H9 (cell line): ENCODE measurements at regions not wholly inside any gene's neighbourhood (a gene's known extent, or its start where the extent isn't known, plus 50 kb on each side); places are given as distances from the start of the nearest gene placed in this dataset.

ENCODE experiments used
- DNase-seq: peaks from one replicate; pipeline ENCODE4 v3.0.0-alpha.2; 2017
- H2AFZ ChIP-seq: one replicate; pipeline ENCODE4 v1.6.1; 2013; ENCODE audit warnings: mild to moderate bottlenecking, low read length, control low read depth, moderate library complexity
- H2AK5ac ChIP-seq: 2 replicates; pipeline ENCODE4 v1.6.1; 2013; ENCODE audit warnings: low read length, control low read depth, mixed read lengths; ENCODE audit not compliant: insufficient read length
- H2BK120ac ChIP-seq: one replicate; pipeline ENCODE4 v1.6.1; 2013; ENCODE audit warnings: low read depth, mild to moderate bottlenecking, low read length, control low read depth, inconsistent platforms; ENCODE audit not compliant: poor library complexity, severe bottlenecking
- H2BK12ac ChIP-seq: 2 replicates; pipeline ENCODE4 v1.6.1; 2013; ENCODE audit warnings: low read length, control low read depth, mixed read lengths, low read depth; ENCODE audit not compliant: insufficient read length
- H2BK15ac ChIP-seq: 2 replicates; pipeline ENCODE4 v1.6.1; 2013; ENCODE audit warnings: low read depth, low read length, control low read depth
- H2BK20ac ChIP-seq: one replicate; pipeline ENCODE4 v1.6.1; 2013; ENCODE audit warnings: low read depth, mild to moderate bottlenecking, low read length, control low read depth, inconsistent platforms; ENCODE audit not compliant: poor library complexity, severe bottlenecking
- H2BK5ac ChIP-seq: 2 replicates; pipeline ENCODE4 v1.6.1; 2013; ENCODE audit warnings: low read length, control low read depth, mixed read lengths; ENCODE audit not compliant: insufficient read length
- H3K14ac ChIP-seq: 2 replicates; pipeline ENCODE4 v1.6.1; 2013; ENCODE audit warnings: low read length, control low read depth; ENCODE audit not compliant: insufficient read depth
- H3K18ac ChIP-seq: 2 replicates; pipeline ENCODE4 v1.6.1; 2013; ENCODE audit warnings: low read depth, mild to moderate bottlenecking, mixed read lengths, low read length, control low read depth; ENCODE audit not compliant: insufficient read length
- H3K23ac ChIP-seq: 2 replicates; pipeline ENCODE4 v1.6.1; 2013; ENCODE audit warnings: low read length, control low read depth, mixed read lengths, low read depth; ENCODE audit not compliant: insufficient read length
- H3K23me2 ChIP-seq: 2 replicates; pipeline ENCODE4 v1.6.1; 2013; ENCODE audit warnings: low read depth, mild to moderate bottlenecking, mixed read lengths, low read length, control low read depth; ENCODE audit not compliant: insufficient read length, poor library complexity, severe bottlenecking
- H3K27ac ChIP-seq: 2 replicates; pipeline ENCODE4 v1.5.1; 2013; ENCODE audit warnings: low read length, control low read depth, mixed read lengths, low read depth; ENCODE audit not compliant: insufficient read length
- H3K27me3 ChIP-seq: 2 replicates; pipeline ENCODE4 v1.6.1; 2013; ENCODE audit warnings: low read length, control low read depth, inconsistent platforms; ENCODE audit not compliant: insufficient read depth
- H3K4ac ChIP-seq: 2 replicates; pipeline ENCODE4 v1.6.1; 2013; ENCODE audit warnings: low read depth, mild to moderate bottlenecking, control low read depth, inconsistent platforms, low read length, moderate library complexity
- H3K4me1 ChIP-seq: 2 replicates; pipeline ENCODE4 v1.6.1; 2013; ENCODE audit warnings: low read length, control low read depth, inconsistent platforms; ENCODE audit not compliant: insufficient read depth
- H3K4me2 ChIP-seq: 2 replicates; pipeline ENCODE4 v1.6.1; 2013; ENCODE audit warnings: low read length, control low read depth, mixed read lengths; ENCODE audit not compliant: insufficient read length, insufficient read depth
- H3K56ac ChIP-seq: 2 replicates; pipeline ENCODE4 v1.6.1; 2013; ENCODE audit warnings: low read depth, mild to moderate bottlenecking, mixed read lengths, low read length, control low read depth; ENCODE audit not compliant: insufficient read length
- H3K79me1 ChIP-seq: 2 replicates; pipeline ENCODE4 v1.6.1; 2013; ENCODE audit warnings: low read depth, mild to moderate bottlenecking, moderate library complexity, low read length, control low read depth, inconsistent platforms; ENCODE audit not compliant: insufficient read depth, poor library complexity, severe bottlenecking
- H3K79me2 ChIP-seq: 2 replicates; pipeline ENCODE4 v1.6.1; 2013; ENCODE audit warnings: low read length, control low read depth, inconsistent platforms; ENCODE audit not compliant: insufficient read depth
- H3K9ac ChIP-seq: 2 replicates; pipeline ENCODE4 v1.6.1; 2013; ENCODE audit warnings: low read length, control low read depth, mixed read lengths; ENCODE audit not compliant: insufficient read length; ENCODE audit errors: extremely low read depth
- H3K9me3 ChIP-seq: one replicate; pipeline ENCODE4 v1.6.1; 2013; ENCODE audit warnings: low read depth, low read length, inconsistent platforms; ENCODE audit not compliant: control insufficient read depth
- H3T11ph ChIP-seq: one replicate; pipeline ENCODE4 v1.6.1; 2013; ENCODE audit warnings: mild to moderate bottlenecking, low read length, control low read depth, inconsistent platforms
- H4K20me1 ChIP-seq: one replicate; pipeline ENCODE4 v1.6.1; 2013; ENCODE audit not compliant: control insufficient read depth, insufficient read length, insufficient read depth
- H4K5ac ChIP-seq: 2 replicates; pipeline ENCODE4 v1.6.1; 2013; ENCODE audit warnings: low read depth, mild to moderate bottlenecking, mixed read lengths, low read length, control low read depth; ENCODE audit not compliant: insufficient read length
- H4K8ac ChIP-seq: replicated peaks from 2 replicates; pipeline ENCODE4 v1.6.1; 2013; ENCODE audit warnings: low read length, control low read depth, mixed read lengths, low read depth; ENCODE audit not compliant: insufficient read length
- H4K91ac ChIP-seq: 2 replicates; pipeline ENCODE4 v1.6.1; 2013; ENCODE audit warnings: low read depth, mild to moderate bottlenecking, moderate library complexity, mixed read lengths, low read length, control low read depth; ENCODE audit not compliant: insufficient read length
- H3K27ac Mint-ChIP-seq, 3 experiments: 2 replicates in 2 of 3; 3 replicates in 1 of 3; pipeline ENCODE4 v1.8.0; 2020 to 2021; ENCODE audit warnings: mixed read lengths in 3 of 3, mild to moderate bottlenecking in 1 of 3, moderate library complexity in 1 of 3
- H3K27me3 Mint-ChIP-seq: 2 replicates; pipeline ENCODE4 v1.8.0; 2021; ENCODE audit warnings: low read depth, mild to moderate bottlenecking, moderate library complexity, mixed read lengths
- H3K36me3 Mint-ChIP-seq, 3 experiments: 2 replicates in 2 of 3; 3 replicates in 1 of 3; pipeline ENCODE4 v1.8.0; 2020 to 2021; ENCODE audit warnings: low read depth in 3 of 3, mixed read lengths in 3 of 3; ENCODE audit not compliant: insufficient read depth in 1 of 3
- H3K4me1 Mint-ChIP-seq, 2 experiments: 2 replicates each; pipeline ENCODE4 v1.8.0; 2020; ENCODE audit warnings: mixed read lengths in 2 of 2
- H3K4me3 Mint-ChIP-seq, 2 experiments: 2 replicates in 1 of 2; 3 replicates in 1 of 2; pipeline ENCODE4 v1.8.0; 2020 to 2021; ENCODE audit warnings: mild to moderate bottlenecking in 2 of 2, mixed read lengths in 2 of 2, moderate library complexity in 1 of 2
- H3K9me3 Mint-ChIP-seq, 2 experiments: 2 replicates in 1 of 2; 3 replicates in 1 of 2; pipeline ENCODE4 v1.8.0; 2020; ENCODE audit warnings: mild to moderate bottlenecking in 2 of 2, mixed read lengths in 2 of 2, moderate library complexity in 1 of 2
- CTCF ChIP-seq: fragments of 200-600 bp; sonication (generic); conservative IDR thresholded peaks from 3 replicates; pipeline ENCODE4 v1.8.0; 2021; ENCODE audit warnings: antibody characterized with exemption, mild to moderate bottlenecking
- WGBS: extraction: QIAGEN DNeasy Blood & Tissue Kit; methylation state at CpG from one replicate; pipeline ENCODE4 v1.1.7; 2013; ENCODE audit warnings: missing lambda C conversion rate, low lambda C conversion rate, mixed read lengths; ENCODE audit not compliant: insufficient read length; ENCODE audit errors: extremely low coverage; 5-methylcytosine and 5-hydroxymethylcytosine counted together

GRCh38 chr20:58575776-58576602 lies 60.8 kb upstream of the APCDD1L start:
- Histone ChIP-seq H3K4ac (no peak overlapping the region), H3K79me1 (no peaks in the 10 kb centered on the region), H3K27me3 (no peaks in the 10 kb centered on the region), H2BK5ac (no peak overlapping the region), H4K8ac (no peak overlapping the region), H3K56ac (no peak overlapping the region), H3K23me2 (no peaks in the 10 kb centered on the region), H3K79me2 (no peaks in the 10 kb centered on the region), H2BK15ac (no peak overlapping the region), H4K91ac (no peak overlapping the region), H3T11ph (no peak overlapping the region), H2BK12ac (no peak overlapping the region), H3K9ac (no peak overlapping the region), H2AFZ (no peak overlapping the region), H2BK120ac (no peak overlapping the region), H3K14ac (no peak overlapping the region), H3K23ac (no peak overlapping the region), H3K4me2 (no peak overlapping the region), H3K9me3 (no peaks in the 10 kb centered on the region), H2AK5ac (no peak overlapping the region), H4K5ac (no peak overlapping the region), H4K20me1 (no peaks in the 10 kb centered on the region), H3K18ac (no peak overlapping the region), H2BK20ac (no peak overlapping the region), H3K27ac (no peak overlapping the region), H3K4me1 (no peaks in the 10 kb centered on the region)
- H3K4me3 Mint-ChIP-seq: no peak overlapping the region
- DNase-seq: no peak
- H3K9me3 Mint-ChIP-seq: no peaks in the 10 kb centered on the region
- no peaks in the 10 kb centered on the region for H3K36me3 Mint-ChIP-seq
- no CpG with 5 or more reads among the region's 24 CpGs for WGBS
- no peak overlapping the region for H3K27ac Mint-ChIP-seq
- no peak for TF ChIP-seq CTCF
- peaks cover 13 to 15% of the 10 kb centered on the region in 2 experiments for H3K4me1 Mint-ChIP-seq
- H3K27me3 Mint-ChIP-seq: peaks cover 2% of the 10 kb centered on the region; the same call in 1 of the 2 replicates
